Calu3 (cell line): ENCODE measurements at regions not wholly inside any gene's neighbourhood (a gene's known extent, or its start where the extent isn't known, plus 50 kb on each side); places are given as distances from the start of the nearest gene placed in this dataset.
A peak's percentile ranks its signal among the peaks of the same experiment; 100 is the strongest.

Experiments
- BruUV-seq: library from RNA; stranded (reverse); fragments of 400-500 nt; replicated peaks from 2 replicates; lab custom pipeline; 2021; lab: Mats Ljungman, UMichigan
- CTCF ChIA-PET: fragments of 300-600 bp; sonication (Branson Sonifier 250); formaldehyde crosslinking; loops from one replicate; lab custom pipeline; 2022; ENCODE audit warnings: antibody characterized with exemption; lab: Charles Lee
- DNase-seq: peaks from one replicate; pipeline ENCODE4 v3.0.0; 2022
- H3K27ac Mint-ChIP-seq: one replicate; pipeline ENCODE4 v1.8.0; 2022; ENCODE audit warnings: mixed read lengths; ENCODE audit not compliant: unreplicated experiment
- H3K27me3 Mint-ChIP-seq: one replicate; pipeline ENCODE4 v1.8.0; 2022; ENCODE audit warnings: mixed read lengths; ENCODE audit not compliant: unreplicated experiment
- H3K36me3 Mint-ChIP-seq: one replicate; pipeline ENCODE4 v1.8.0; 2022; ENCODE audit warnings: mild to moderate bottlenecking, moderate library complexity, mixed read lengths; ENCODE audit not compliant: insufficient read depth, unreplicated experiment
- H3K4me1 Mint-ChIP-seq: one replicate; pipeline ENCODE4 v1.8.0; 2022; ENCODE audit warnings: mild to moderate bottlenecking, low read depth, mixed read lengths; ENCODE audit not compliant: unreplicated experiment
- H3K4me3 Mint-ChIP-seq: one replicate; pipeline ENCODE4 v1.8.0; 2022; ENCODE audit warnings: mild to moderate bottlenecking, low read depth, moderate library complexity, mixed read lengths; ENCODE audit not compliant: unreplicated experiment
- H3K9me3 Mint-ChIP-seq: one replicate; pipeline ENCODE4 v1.8.0; 2022; ENCODE audit warnings: low read depth, mixed read lengths; ENCODE audit not compliant: unreplicated experiment
- CTCF ChIP-seq: fragments of 200-600 bp; IDR thresholded peaks from one replicate; pipeline ENCODE4 v1.8.0; 2022; ENCODE audit warnings: antibody characterized with exemption; ENCODE audit not compliant: unreplicated experiment
- intact Hi-C: fragments of 100-400 bp; cut with micrococcal nuclease; formaldehyde crosslinking; loops from one replicate; pipeline ENCODE4 v1.10.0; 2022; ENCODE audit not compliant: unreplicated experiment

GRCh38 chr3:175969456-175969855 lies 1110.3 kb downstream of the NAALADL2 start:
- no peak for DNase-seq
- Mint-ChIP-seq H3K27ac (no peak overlapping the region), H3K4me1 (no peaks in the 10 kb centered on the region), H3K9me3 (peaks cover 10% of the 10 kb centered on the region), H3K4me3 (no peak overlapping the region), H3K27me3 (no peaks in the 10 kb centered on the region), H3K36me3 (no peaks in the 10 kb centered on the region)
- no peak for TF ChIP-seq CTCF
- no TSS peak for BruUV-seq
- CTCF ChIA-PET: no interaction called here
- intact Hi-C loops: no loop called here

GRCh38 chr3:175965036-175965435 lies 1105.9 kb downstream of the NAALADL2 start:
- Mint-ChIP-seq H3K27me3 (no peaks in the 10 kb centered on the region), H3K4me3 (no peak overlapping the region)
- no TSS peak for BruUV-seq

GRCh38 chr3:175957427-175957826 lies 1098.3 kb downstream of the NAALADL2 start:
- Mint-ChIP-seq H3K36me3 (no peaks in the 10 kb centered on the region), H3K4me3 (no peak overlapping the region), H3K27me3 (no peaks in the 10 kb centered on the region), H3K27ac (no peak overlapping the region), H3K4me1 (no peaks in the 10 kb centered on the region), H3K9me3 (peaks cover 8% of the 10 kb centered on the region)
- CTCF ChIA-PET: interaction anchor here (0.7 kb wide), 1 partner anchor 473 kb away, joined by 3 read pairs; no protein-coding TSS in a partner anchor
- no peak for DNase-seq
- BruUV-seq: no TSS peak
- TF ChIP-seq CTCF: no peak
- intact Hi-C loops: loop anchor here (1.0 to 10.0 kb wide), 2 partner anchors 473 to 707 kb away; no protein-coding TSS in a partner anchor

More at GRCh38 chr3:175965036-175965435, 1105.9 kb downstream of the NAALADL2 start:
- H3K9me3 Mint-ChIP-seq: peaks cover 7% of the 10 kb centered on the region
- no peaks in the 10 kb centered on the region for H3K4me1 Mint-ChIP-seq
- DNase-seq: no peak
- H3K36me3 Mint-ChIP-seq: no peaks in the 10 kb centered on the region
- CTCF ChIA-PET: no interaction called here
- H3K27ac Mint-ChIP-seq: no peak overlapping the region
- intact Hi-C loops: no loop called here
- no peak for TF ChIP-seq CTCF

- Mint-ChIP-seq H3K36me3 (no peaks in the 10 kb centered on the region), H3K27ac (no peak overlapping the region), H3K27me3 (no peaks in the 10 kb centered on the region), H3K4me1 (no peaks in the 10 kb centered on the region), H3K4me3 (no peak overlapping the region), H3K9me3 (peaks cover 8% of the 10 kb centered on the region)
- peak; percentile 14 for DNase-seq
- BruUV-seq: no TSS peak
- CTCF ChIA-PET: interaction anchor here (0.7 kb wide), 1 partner anchor 473 kb away, joined by 3 read pairs; no protein-coding TSS in a partner anchor
- intact Hi-C loops: loop anchor here (1.0 to 10.0 kb wide), 2 partner anchors 473 to 708 kb away; no protein-coding TSS in a partner anchor
- peak; percentile 32 for TF ChIP-seq CTCF
Observed at GRCh38 chr3:175956964-175957363, 1097.8 kb downstream of the NAALADL2 start.
